Muscle of back (tissue), 3 donors: ENCODE measurements at regions not wholly inside any gene's neighbourhood (a gene's known extent, or its start where the extent isn't known, plus 50 kb on each side); places are given as distances from the start of the nearest gene placed in this dataset.

Source experiments
- DNase-seq, 3 donors: peaks; one replicate each; pipeline versions ENCODE4 v3.0.0 to v3.0.0-alpha.2; 2013

GRCh38 chr14:58697930-58698642 lies 60.3 kb downstream of the DACT1 start:
- DNase-seq: no peak

- peak in 1 of 3 donors; percentile 56 for DNase-seq
Observed at GRCh38 chr14:58699681-58700205, 62.0 kb downstream of the DACT1 start.

DNA sequence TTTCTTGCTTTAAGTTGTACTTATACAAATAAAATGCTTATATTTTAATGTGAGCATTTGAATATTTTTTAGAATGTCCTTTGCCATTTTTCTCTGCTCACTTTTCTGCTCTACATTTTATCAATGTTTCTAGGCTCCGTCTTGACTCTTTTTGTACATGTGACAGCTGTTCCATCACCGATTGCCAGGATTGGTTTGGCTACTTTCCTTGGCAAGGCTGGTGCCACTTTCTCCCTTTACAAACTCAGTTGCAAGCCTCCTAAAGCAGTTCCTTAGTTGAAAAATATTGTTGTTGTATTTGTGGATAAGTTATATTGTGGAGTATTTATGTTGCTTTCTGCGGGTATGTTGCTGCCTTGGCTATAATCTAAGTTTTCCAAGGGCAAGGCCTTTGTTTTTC lies 63.4 kb downstream of the DACT1 start:
- DNase-seq: no peak

DNA sequence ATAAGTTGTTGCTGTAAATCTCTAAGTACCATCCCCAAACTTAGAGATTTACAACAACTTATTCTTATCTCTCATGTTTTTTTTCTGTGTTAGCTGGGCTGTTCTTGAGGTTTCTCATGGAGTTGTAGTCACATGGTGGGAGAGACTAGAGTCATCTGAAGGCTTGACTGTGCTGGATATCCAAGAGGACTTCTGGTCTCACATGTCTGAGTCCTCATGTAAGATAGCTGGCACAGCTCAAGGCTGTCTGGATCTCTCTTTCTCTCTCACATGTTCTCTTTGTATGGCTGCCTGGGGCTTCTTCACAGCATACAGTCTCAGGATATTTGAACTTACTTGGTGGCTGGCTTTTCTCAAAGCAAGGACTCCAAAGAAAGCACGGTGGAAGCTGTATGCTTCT lies 63.8 kb downstream of the DACT1 start:
- peak in 1 of 3 donors; percentile 50 for DNase-seq

DNA sequence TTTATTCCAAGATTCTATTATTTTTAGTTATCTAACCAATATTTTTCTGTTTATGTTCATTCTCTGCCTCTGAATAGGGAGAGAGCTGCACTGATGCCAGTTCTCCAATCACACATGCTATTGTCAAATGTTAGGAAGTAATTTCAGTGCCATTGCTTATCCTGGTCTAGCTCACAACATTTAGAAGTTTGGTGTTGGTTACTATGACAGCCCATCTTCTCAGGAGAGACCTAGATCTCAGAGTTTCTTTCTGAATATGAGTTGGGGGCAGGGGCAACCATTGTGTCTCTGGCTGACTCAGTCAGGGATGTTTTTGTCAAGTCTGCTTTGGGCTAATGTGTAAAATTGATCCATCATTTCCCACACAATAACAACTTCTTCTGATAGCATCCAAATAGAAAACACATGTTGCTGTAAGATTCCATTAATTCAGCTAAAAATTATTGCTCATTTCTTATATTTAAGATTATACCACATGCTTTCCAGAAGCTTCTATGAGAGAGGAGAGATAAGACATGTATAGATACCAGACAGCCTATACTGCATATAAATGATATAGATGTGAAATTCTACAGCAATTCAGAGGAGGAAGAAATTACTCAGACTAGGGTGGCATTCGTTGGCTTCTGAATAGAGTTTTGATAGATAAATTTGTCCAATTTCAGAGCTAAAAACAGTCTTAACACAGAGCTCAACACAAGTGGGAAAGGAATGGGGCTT lies 64.8 kb downstream of the DACT1 start:
- peak in 1 of 3 donors; percentile 35 for DNase-seq

DNA sequence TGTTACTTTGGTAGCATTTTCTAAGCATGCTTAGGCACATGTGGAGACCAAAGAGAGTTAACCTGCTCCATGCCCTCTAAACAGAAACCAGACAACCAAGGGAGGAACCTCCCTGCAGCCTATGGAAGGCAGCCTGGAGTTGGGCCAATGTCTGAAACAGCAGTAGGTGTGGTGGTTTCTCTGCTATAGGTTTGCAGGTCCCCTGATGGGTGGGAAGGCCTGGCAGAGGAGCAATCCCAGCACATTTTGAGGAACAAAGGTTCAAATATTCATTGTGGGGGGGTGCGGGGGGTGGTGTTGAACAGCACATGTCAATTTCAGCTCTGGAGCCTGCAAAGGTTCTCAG lies 65.4 kb downstream of the DACT1 start:
- DNase-seq: no peak

DNA sequence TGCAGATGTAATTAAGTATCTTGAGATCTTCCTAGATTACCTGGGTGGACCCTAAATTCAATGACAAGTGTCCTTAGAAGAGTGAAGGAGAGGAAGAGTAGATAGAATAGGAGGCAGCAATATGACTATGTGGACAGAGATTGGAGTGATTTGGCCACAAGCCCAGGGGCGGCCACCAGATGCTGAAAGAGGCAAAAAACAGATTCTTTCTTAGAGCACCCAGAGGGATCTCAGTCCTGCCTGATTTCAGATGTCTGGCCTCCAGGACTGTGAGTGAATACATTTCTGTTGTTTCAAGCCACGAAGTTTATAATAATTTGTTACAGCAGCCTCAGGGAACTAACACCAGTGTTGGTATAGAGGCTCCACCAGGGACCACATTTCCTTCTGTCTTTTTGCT lies 67.3 kb downstream of the DACT1 start:
- DNase-seq: peak in 1 of 3 donors; percentile 53

GRCh38 chr14:58707949-58708348 lies 70.2 kb downstream of the DACT1 start:
- DNase-seq: peak; percentile 63 to 90 (median 69)

- no peak for DNase-seq
Observed at GRCh38 chr14:58709949-58710348, 72.2 kb downstream of the DACT1 start.

- DNase-seq: no peak
Observed at GRCh38 chr14:58711382-58711781, 73.6 kb downstream of the DACT1 start.

GRCh38 chr14:58712357-58712756 lies 74.6 kb downstream of the DACT1 start:
- DNase-seq: no peak

- no peak for DNase-seq
Observed at GRCh38 chr14:58713677-58714076, 75.9 kb downstream of the DACT1 start.

- DNase-seq: no peak
Observed at GRCh38 chr14:58716706-58717105, 78.9 kb downstream of the DACT1 start.

GRCh38 chr14:58717211-58717610 lies 79.4 kb downstream of the DACT1 start:
- DNase-seq: no peak

DNA sequence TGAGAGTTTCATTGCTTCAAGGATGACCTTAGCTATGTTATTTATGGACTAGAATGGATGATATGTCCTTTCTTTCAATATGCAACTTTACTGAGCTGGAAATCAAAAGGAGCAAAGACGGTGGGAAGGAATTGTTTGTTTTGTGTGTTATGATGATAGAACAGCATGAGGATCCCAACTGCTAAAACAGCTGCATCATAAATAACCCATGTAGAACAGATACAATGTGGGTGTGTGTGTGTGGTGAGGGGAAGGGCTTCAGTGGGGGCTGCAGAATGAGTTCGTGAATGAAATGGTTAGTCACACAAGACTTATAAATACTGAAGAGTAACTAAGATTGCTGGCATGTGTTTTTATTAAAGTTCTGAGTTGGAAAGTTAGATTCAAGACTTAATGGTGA lies 80.1 kb downstream of the DACT1 start:
- DNase-seq: peak in 1 of 3 donors; percentile 48

DNA sequence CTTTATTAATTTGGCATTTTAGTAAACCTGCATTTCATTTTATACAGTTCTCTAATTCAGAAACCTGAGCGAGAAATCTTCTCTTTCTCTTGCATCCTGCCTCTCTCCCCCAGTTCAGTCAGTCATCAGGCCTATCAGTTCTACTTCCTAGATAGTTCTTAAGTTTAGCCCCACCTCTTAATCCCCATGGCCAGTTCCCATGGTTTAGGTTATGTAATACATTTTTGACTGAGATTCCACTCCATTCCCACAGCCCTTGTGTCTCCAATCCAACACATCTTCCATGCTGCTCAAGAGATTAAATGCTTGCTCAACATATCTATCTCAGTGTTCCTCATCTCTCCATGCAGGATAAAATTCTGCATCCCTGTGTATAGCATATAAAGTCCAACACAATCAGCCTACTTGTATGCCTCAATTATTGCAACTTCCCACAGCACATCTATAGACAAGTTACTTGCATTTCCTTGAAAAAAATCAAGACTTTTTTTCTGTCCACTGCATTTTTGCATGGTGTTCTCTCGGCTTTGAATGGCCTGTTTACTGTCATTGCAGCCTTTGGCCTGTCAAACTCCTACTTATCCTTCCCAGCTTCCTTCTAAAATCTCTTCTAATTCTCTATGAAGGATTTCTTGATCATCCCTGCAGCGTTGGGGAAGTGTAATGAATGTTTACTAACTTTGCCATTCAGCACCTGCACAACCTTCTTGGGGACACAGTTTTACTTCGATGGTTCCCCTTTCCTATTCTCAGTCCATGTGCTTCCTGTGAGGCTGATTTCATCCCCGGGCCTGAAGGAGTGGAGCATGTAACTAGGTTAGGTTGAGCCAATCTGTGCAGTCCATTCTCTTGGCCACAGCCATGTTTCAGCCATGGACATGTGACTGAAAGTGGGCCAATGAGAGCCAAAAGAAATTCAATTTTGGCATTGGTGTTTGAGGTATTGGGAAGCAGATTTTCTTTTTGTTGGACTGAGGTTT lies 80.8 kb downstream of the DACT1 start:
- no peak for DNase-seq

DNA sequence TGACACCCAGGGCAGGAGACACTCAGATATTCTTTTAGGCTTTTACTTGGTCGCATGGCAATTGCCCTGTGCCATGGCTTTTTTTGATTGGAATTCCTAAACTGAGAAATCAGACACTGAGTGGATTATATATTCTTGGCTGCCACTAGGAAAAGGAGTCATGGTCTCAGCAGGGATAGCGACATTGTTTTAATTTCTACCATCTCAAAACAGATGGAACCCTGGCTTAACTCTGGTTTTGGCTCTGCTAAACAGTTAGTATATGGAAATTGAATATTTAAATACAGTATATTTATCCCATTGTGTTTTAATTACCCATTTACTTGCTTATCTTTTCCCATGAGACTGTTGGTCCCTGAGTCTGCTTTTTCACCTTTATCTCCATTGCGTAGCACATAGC lies 84.0 kb downstream of the DACT1 start:
- no peak for DNase-seq

GRCh38 chr14:58722441-58722840 lies 84.7 kb downstream of the DACT1 start:
- DNase-seq: no peak

DNA sequence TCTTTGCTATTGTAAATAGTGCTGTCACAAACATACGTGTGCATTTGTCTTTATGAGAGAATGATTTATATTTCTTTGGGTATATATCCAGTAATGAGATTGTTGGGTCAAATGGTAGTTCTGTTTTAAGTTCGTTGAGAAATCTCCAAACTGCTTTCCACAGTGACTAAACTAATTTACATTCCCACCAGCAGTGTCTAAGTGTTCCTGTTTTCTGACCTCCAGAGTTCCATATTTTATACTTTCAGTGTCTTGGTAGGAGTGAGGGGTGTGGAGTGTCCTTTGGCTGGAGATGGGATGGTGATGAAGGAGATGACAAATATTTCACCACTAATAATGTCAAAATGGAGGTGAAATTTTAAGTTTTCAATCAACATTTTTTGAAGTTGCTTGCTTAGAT lies 86.4 kb downstream of the DACT1 start:
- DNase-seq: no peak

DNA sequence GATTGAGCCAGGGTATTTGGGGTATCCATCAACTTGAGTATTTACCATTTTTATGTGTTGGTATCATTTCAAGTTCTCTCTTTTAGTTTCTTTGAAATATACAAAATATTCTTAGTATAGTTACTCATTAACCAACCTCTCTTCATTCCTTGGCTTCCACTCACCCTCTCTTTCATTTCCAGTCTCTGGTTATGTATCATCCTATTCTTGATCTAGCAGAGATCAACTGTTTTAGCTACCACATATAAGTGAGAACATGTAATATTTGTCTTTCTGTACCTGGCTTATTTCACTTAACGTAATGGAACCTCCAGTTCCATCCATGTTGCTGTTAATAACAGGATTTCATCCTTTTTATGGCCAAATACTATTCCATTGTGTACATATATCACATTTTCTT lies 86.9 kb downstream of the DACT1 start:
- DNase-seq: no peak

- no peak for DNase-seq
Observed at GRCh38 chr14:58725226-58725625, 87.5 kb downstream of the DACT1 start.

DNA sequence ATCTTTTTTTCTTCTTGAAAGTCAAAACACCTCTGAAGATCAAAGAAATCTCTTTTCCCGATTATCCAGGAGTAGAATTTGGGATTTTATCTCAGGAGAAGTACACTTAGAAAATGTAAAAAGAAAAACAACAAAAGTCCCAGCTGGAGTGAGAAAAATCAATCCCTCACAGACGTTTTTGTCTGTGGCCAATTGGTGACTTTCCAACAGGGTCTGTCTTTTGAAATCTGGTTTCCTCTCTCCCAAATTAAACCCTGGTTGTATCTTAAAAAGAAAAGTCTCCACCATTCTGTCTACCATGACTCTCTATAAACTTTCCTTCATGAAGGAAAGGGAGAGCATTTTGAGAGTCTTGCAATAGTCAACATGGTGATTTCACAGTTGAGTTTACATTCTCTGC lies 88.1 kb downstream of the DACT1 start:
- no peak for DNase-seq
